GM12878 (cell line): ENCODE measurements at regions not wholly inside any gene's neighbourhood (a gene's known extent, or its start where the extent isn't known, plus 50 kb on each side); places are given as distances from the start of the nearest gene placed in this dataset.

Experiments
- ATAC-seq: fragments of 200-7000 bp; cut with Tn5 transposase; 3 replicates; pipeline ENCODE4 v1.9.1; 2020; ENCODE audit warnings: mild to moderate bottlenecking, moderate library complexity
- BruUV-seq: library from RNA; stranded (reverse); fragments of 400-500 nt; replicated peaks from 2 replicates; lab custom pipeline; 2021; lab: Mats Ljungman, UMichigan
- CTCF ChIA-PET: fragments of 300-600 bp; sonication (Branson Sonifier 250); formaldehyde crosslinking; extraction: SDS; loops from one replicate; lab custom pipeline; 2021; ENCODE audit warnings: inconsistent platforms; lab: Yijun Ruan, JAX
- POLR2A ChIA-PET: fragments of 350-600 bp; formaldehyde crosslinking; extraction: SDS; loops from one replicate; lab custom pipeline; 2021; ENCODE audit warnings: inconsistent platforms; lab: Charles Lee
- RAD21 ChIA-PET: fragments of 300-600 bp; sonication (Branson Sonifier 250); formaldehyde crosslinking; loops from one replicate; lab custom pipeline; 2023; ENCODE audit warnings: antibody characterized with exemption; ENCODE audit not compliant: unreplicated experiment; lab: Charles Lee
- SMC1A ChIA-PET: fragments of 300-600 bp; sonication (Branson Sonifier 250); formaldehyde crosslinking; loops from one replicate; lab custom pipeline; 2023; ENCODE audit not compliant: unreplicated experiment, uncharacterized antibody; lab: Charles Lee
- DNase-seq: peaks from one replicate; pipeline ENCODE4 v3.0.0-alpha.2; 2011; ENCODE audit warnings: low read depth, low spot score
- FAIRE-seq: peaks from 3 replicates; lab custom pipeline; 2011; peaks lifted over from hg19 to GRCh38; lab: Jason Lieb, UNC
- H2AFZ ChIP-seq: 2 replicates; pipeline ENCODE4 v1.6.0; 2011; ENCODE audit warnings: low read depth, low read length, control low read depth; ENCODE audit not compliant: control insufficient read depth
- H3K27ac ChIP-seq: 2 replicates; pipeline ENCODE4 v1.5.1; 2011; ENCODE audit warnings: control low read depth; ENCODE audit not compliant: control insufficient read depth, insufficient read depth
- H3K27me3 ChIP-seq, 2 experiments: replicated peaks in 1 of 2; 2 replicates each; pipeline versions ENCODE4 v1.6.0 to v1.6.1; 2011; ENCODE audit warnings: low read length in 1 of 2; ENCODE audit not compliant: control insufficient read depth in 2 of 2, insufficient read depth in 2 of 2
- H3K36me3 ChIP-seq, 2 experiments: 2 replicates each; pipeline ENCODE4 v1.5.1; 2011; ENCODE audit warnings: low read length in 1 of 2; ENCODE audit not compliant: control insufficient read depth in 2 of 2, insufficient read depth in 2 of 2
- H3K4me1 ChIP-seq: 2 replicates; pipeline ENCODE4 v1.6.1; 2011; ENCODE audit warnings: mild to moderate bottlenecking, low read length, moderate library complexity, mixed read lengths; ENCODE audit not compliant: control insufficient read depth, insufficient read depth
- H3K4me2 ChIP-seq: 2 replicates; pipeline ENCODE4 v1.6.0; 2011; ENCODE audit warnings: control low read depth; ENCODE audit not compliant: control insufficient read depth, insufficient read depth
- H3K4me3 ChIP-seq: fragments of 200-600 bp; sonication (generic); 2 replicates; pipeline ENCODE4 v1.5.1; 2016
- H3K79me2 ChIP-seq: 2 replicates; pipeline ENCODE4 v1.6.0; 2011; ENCODE audit warnings: low read length; ENCODE audit not compliant: control insufficient read depth, insufficient read depth
- H3K9ac ChIP-seq: 2 replicates; pipeline ENCODE4 v1.8.0; 2011; ENCODE audit warnings: low read length, control low read depth, mixed read lengths; ENCODE audit not compliant: control insufficient read depth, insufficient read depth
- H3K9me3 ChIP-seq: replicated peaks from 3 replicates; pipeline ENCODE4 v1.5.1; 2011; ENCODE audit warnings: mild to moderate bottlenecking, low read length; ENCODE audit not compliant: control insufficient read depth, insufficient read depth
- H4K20me1 ChIP-seq: 2 replicates; pipeline ENCODE4 v1.6.0; 2011; ENCODE audit not compliant: control insufficient read depth, insufficient read depth
- BCL11A ChIP-seq: IDR thresholded peaks from 2 replicates; pipeline ENCODE4 v1.6.1; 2011; ENCODE audit warnings: low read depth, low read length
- MLLT1 ChIP-seq: fragments of 450-650 bp; IDR thresholded peaks from 2 replicates; pipeline ENCODE4 v1.6.1; 2016; ENCODE audit warnings: mild to moderate bottlenecking
- MTA2 ChIP-seq: fragments of 450-650 bp; IDR thresholded peaks from 2 replicates; pipeline ENCODE4 v1.6.1; 2016; ENCODE audit warnings: low read depth, mild to moderate bottlenecking, moderate library complexity
- MYB ChIP-seq: fragments of 150-350 bp; IDR thresholded peaks from 2 replicates; pipeline ENCODE4 v1.6.1; 2014; ENCODE audit warnings: mild to moderate bottlenecking, low read depth, low read length, borderline replicate concordance
- NKRF ChIP-seq: fragments of 450-650 bp; conservative IDR thresholded peaks from 2 replicates; pipeline ENCODE4 v1.6.1; 2017; ENCODE audit warnings: mild to moderate bottlenecking, moderate library complexity
- NRF1 ChIP-seq: conservative IDR thresholded peaks from 2 replicates; pipeline ENCODE4 v1.6.1; 2011; ENCODE audit warnings: mild to moderate bottlenecking, low read depth, low read length, improper control_type of control experiment
- PAX8 ChIP-seq: fragments of 450-650 bp; IDR thresholded peaks from 2 replicates; pipeline ENCODE4 v1.6.1; 2017; ENCODE audit warnings: mild to moderate bottlenecking, moderate library complexity
- SPI1 ChIP-seq: IDR thresholded peaks from 2 replicates; pipeline ENCODE4 v1.6.1; 2011; ENCODE audit warnings: low read depth, mild to moderate bottlenecking, low read length, moderate library complexity, borderline replicate concordance; ENCODE audit not compliant: insufficient read depth
- ZNF24 ChIP-seq: fragments of 450-650 bp; IDR thresholded peaks from 2 replicates; pipeline ENCODE4 v1.6.1; 2017; ENCODE audit warnings: antibody characterized with exemption, mild to moderate bottlenecking
- WGBS: methylation state at CpG from one replicate; pipeline ENCODE4 v1.1.6; 2016; ENCODE audit warnings: low lambda C conversion rate; ENCODE audit not compliant: insufficient replicate concordance, insufficient coverage; ENCODE audit errors: missing lambda C conversion rate; 5-methylcytosine and 5-hydroxymethylcytosine counted together
- in situ Hi-C: fragments of 300-500 bp; cut with MboI; formaldehyde crosslinking; loops from 9 replicates; pipeline ENCODE4 v1.14.3; 2018; ENCODE audit warnings: mixed read lengths
- intact Hi-C: fragments of 100-400 bp; cut with micrococcal nuclease; formaldehyde crosslinking; loops from one replicate; pipeline ENCODE4 v1.14.2; 2022; ENCODE audit not compliant: unreplicated experiment
- TF ChIP-seq, protein P1 (sequence below): IDR thresholded peaks from 2 replicates; pipeline ENCODE4 v1.6.1; 2012; ENCODE audit warnings: mild to moderate bottlenecking, low read depth, low read length
- TF ChIP-seq, protein P2 (sequence below), 3 experiments: IDR thresholded peaks in 2 of 3; conservative IDR thresholded peaks in 1 of 3; 2 replicates each; pipeline ENCODE4 v1.5.1; 2011; ENCODE audit warnings: low read depth in 3 of 3, low read length in 3 of 3, mild to moderate bottlenecking in 3 of 3, control low read depth in 2 of 3, moderate library complexity in 2 of 3, inconsistent platforms in 1 of 3, mixed read lengths in 1 of 3; ENCODE audit not compliant: control insufficient read depth in 2 of 3, insufficient read depth in 1 of 3; ENCODE audit errors: extremely low read depth in 1 of 3

GRCh38 chr4:110359076-110359475 is 116.9 kb upstream of the ENPEP start:
- DNase-seq (no peak), ATAC-seq (no peak), FAIRE-seq (no peak)
- H3K4me2 ChIP-seq, result no peak overlapping the region
- H2AFZ ChIP-seq, result no peak overlapping the region
- RAD21 ChIA-PET, result no interaction called here
- no peaks in the 10 kb centered on the region for H3K79me2 ChIP-seq
- no peak overlapping the region for H3K27ac ChIP-seq
- H3K27me3 ChIP-seq, result peaks cover 0 to 2% of the 10 kb centered on the region in 2 experiments; a peak in 1 of 4 replicates
- no peaks in the 10 kb centered on the region for H3K9me3 ChIP-seq
- CTCF ChIA-PET, result no interaction called here
- intact Hi-C loops (no loop called here), in situ Hi-C loops (no loop called here)
- H4K20me1 ChIP-seq, result no peaks in the 10 kb centered on the region
- BruUV-seq, result no TSS peak
- TF ChIP-seq NKRF (no peak), MYB (no peak), BCL11A (no peak), NRF1 (no peak), PAX8 (no peak), MTA2 (no peak), MLLT1 (no peak), SPI1 (no peak), ZNF24 (no peak)
- TF ChIP-seq, protein P1, sequence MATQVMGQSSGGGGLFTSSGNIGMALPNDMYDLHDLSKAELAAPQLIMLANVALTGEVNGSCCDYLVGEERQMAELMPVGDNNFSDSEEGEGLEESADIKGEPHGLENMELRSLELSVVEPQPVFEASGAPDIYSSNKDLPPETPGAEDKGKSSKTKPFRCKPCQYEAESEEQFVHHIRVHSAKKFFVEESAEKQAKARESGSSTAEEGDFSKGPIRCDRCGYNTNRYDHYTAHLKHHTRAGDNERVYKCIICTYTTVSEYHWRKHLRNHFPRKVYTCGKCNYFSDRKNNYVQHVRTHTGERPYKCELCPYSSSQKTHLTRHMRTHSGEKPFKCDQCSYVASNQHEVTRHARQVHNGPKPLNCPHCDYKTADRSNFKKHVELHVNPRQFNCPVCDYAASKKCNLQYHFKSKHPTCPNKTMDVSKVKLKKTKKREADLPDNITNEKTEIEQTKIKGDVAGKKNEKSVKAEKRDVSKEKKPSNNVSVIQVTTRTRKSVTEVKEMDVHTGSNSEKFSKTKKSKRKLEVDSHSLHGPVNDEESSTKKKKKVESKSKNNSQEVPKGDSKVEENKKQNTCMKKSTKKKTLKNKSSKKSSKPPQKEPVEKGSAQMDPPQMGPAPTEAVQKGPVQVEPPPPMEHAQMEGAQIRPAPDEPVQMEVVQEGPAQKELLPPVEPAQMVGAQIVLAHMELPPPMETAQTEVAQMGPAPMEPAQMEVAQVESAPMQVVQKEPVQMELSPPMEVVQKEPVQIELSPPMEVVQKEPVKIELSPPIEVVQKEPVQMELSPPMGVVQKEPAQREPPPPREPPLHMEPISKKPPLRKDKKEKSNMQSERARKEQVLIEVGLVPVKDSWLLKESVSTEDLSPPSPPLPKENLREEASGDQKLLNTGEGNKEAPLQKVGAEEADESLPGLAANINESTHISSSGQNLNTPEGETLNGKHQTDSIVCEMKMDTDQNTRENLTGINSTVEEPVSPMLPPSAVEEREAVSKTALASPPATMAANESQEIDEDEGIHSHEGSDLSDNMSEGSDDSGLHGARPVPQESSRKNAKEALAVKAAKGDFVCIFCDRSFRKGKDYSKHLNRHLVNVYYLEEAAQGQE, result no peak
- TF ChIP-seq, protein P2, sequence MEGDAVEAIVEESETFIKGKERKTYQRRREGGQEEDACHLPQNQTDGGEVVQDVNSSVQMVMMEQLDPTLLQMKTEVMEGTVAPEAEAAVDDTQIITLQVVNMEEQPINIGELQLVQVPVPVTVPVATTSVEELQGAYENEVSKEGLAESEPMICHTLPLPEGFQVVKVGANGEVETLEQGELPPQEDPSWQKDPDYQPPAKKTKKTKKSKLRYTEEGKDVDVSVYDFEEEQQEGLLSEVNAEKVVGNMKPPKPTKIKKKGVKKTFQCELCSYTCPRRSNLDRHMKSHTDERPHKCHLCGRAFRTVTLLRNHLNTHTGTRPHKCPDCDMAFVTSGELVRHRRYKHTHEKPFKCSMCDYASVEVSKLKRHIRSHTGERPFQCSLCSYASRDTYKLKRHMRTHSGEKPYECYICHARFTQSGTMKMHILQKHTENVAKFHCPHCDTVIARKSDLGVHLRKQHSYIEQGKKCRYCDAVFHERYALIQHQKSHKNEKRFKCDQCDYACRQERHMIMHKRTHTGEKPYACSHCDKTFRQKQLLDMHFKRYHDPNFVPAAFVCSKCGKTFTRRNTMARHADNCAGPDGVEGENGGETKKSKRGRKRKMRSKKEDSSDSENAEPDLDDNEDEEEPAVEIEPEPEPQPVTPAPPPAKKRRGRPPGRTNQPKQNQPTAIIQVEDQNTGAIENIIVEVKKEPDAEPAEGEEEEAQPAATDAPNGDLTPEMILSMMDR (IDR thresholded peaks at IDR 0.05 in 2 of 3, conservative IDR thresholded peaks at IDR 0.05 in 1 of 3; ENCODE audit: control insufficient read depth in 2 of 3, extremely low read depth in 1 of 3, insufficient read depth in 1 of 3, low read depth in 3 of 3, low read length in 3 of 3), result no peak
- POLR2A ChIA-PET, result no interaction called here
- SMC1A ChIA-PET, result no interaction called here
- H3K36me3 ChIP-seq, result no peaks in the 10 kb centered on the region
- no peaks in the 10 kb centered on the region for H3K4me1 ChIP-seq
- H3K9ac ChIP-seq, result no peak overlapping the region
- no peak overlapping the region for H3K4me3 ChIP-seq
- WGBS, result 33% methylated on average over 1 of the region's 1 CpG
